SH-SY5Y (cell line): ENCODE measurements at regions not wholly inside any gene's neighbourhood (a gene's known extent, or its start where the extent isn't known, plus 50 kb on each side); places are given as distances from the start of the nearest gene placed in this dataset.

Source experiments
- GATA2 ChIP-seq: IDR thresholded peaks from 2 replicates; pipeline ENCODE4 v1.6.1; 2011; ENCODE audit warnings: mild to moderate bottlenecking, low read depth, low read length
- GATA3 ChIP-seq: IDR thresholded peaks from 2 replicates; pipeline ENCODE4 v1.6.1; 2011; ENCODE audit warnings: low read depth, mild to moderate bottlenecking, low read length, moderate library complexity

- TF ChIP-seq GATA3 (no peak), GATA2 (no peak)
These were observed 174.8 kb upstream of the FOXF1 start for GRCh38 chr16:86335266-86336172.

- TF ChIP-seq GATA3 (no peak), GATA2 (no peak)
These were observed 173.2 kb upstream of the FOXF1 start for GRCh38 chr16:86337138-86337537.

- no peak for TF ChIP-seq GATA3
- no peak for TF ChIP-seq GATA2
These were observed 172.5 kb upstream of the FOXF1 start for GRCh38 chr16:86337581-86338402.

- TF ChIP-seq GATA2 (no peak), GATA3 (no peak)
These were observed 171.8 kb upstream of the FOXF1 start for GRCh38 chr16:86338403-86339115.

- no peak for TF ChIP-seq GATA2
- TF ChIP-seq GATA3, result no peak
These were observed 168.0 kb upstream of the FOXF1 start for GRCh38 chr16:86342161-86342834.

- no peak for TF ChIP-seq GATA3
- no peak for TF ChIP-seq GATA2
These were observed 167.1 kb upstream of the FOXF1 start for GRCh38 chr16:86343027-86343795.

GRCh38 chr16:86343796-86344585 is 166.3 kb upstream of the FOXF1 start:
- TF ChIP-seq GATA3 (peak; percentile 58), GATA2 (peak; percentile 90)

- TF ChIP-seq GATA2 (no peak), GATA3 (no peak)
These were observed 165.8 kb upstream of the FOXF1 start for GRCh38 chr16:86344586-86344871.

- no peak for TF ChIP-seq GATA3
- TF ChIP-seq GATA2, result no peak
These were observed 165.4 kb upstream of the FOXF1 start for GRCh38 chr16:86344881-86345280.

- TF ChIP-seq GATA2 (no peak), GATA3 (no peak)
These were observed 164.8 kb upstream of the FOXF1 start for GRCh38 chr16:86345516-86345915.

- TF ChIP-seq GATA2 (no peak), GATA3 (no peak)
These were observed 164.3 kb upstream of the FOXF1 start for GRCh38 chr16:86346034-86346433.

- TF ChIP-seq GATA3, result no peak
- no peak for TF ChIP-seq GATA2
These were observed 163.2 kb upstream of the FOXF1 start for GRCh38 chr16:86347090-86347489.

- no peak for TF ChIP-seq GATA2
- no peak for TF ChIP-seq GATA3
These were observed 162.3 kb upstream of the FOXF1 start for GRCh38 chr16:86347916-86348555.

GRCh38 chr16:86349338-86349900 is 160.9 kb upstream of the FOXF1 start:
- TF ChIP-seq GATA2 (no peak), GATA3 (no peak)
